Effector memory CD4-positive, alpha-beta T cell (primary cell): ENCODE measurements at regions not wholly inside any gene's neighbourhood (a gene's known extent, or its start where the extent isn't known, plus 50 kb on each side); places are given as distances from the start of the nearest gene placed in this dataset.

ENCODE experiments used
- DNase-seq, 3 donors: peaks; one replicate each; pipeline ENCODE4 v3.0.0-alpha.2; 2020
- H3K27ac ChIP-seq: 2 replicates; pipeline ENCODE4 v1.7.0; 2013; ENCODE audit warnings: mild to moderate bottlenecking, low read length, moderate library complexity; ENCODE audit not compliant: insufficient read depth, poor library complexity, severe bottlenecking
- H3K27me3 ChIP-seq: replicated peaks from 2 replicates; pipeline ENCODE4 v1.7.0; 2013; ENCODE audit warnings: mild to moderate bottlenecking, low read length; ENCODE audit not compliant: insufficient read depth, control insufficient read depth, poor library complexity, severe bottlenecking
- H3K36me3 ChIP-seq: 2 replicates; pipeline ENCODE4 v1.7.0; 2013; ENCODE audit warnings: mild to moderate bottlenecking, low read length, moderate library complexity; ENCODE audit not compliant: control insufficient read depth, insufficient read depth
- H3K4me1 ChIP-seq: 2 replicates; pipeline ENCODE4 v1.7.0; 2013; ENCODE audit warnings: low read length, mild to moderate bottlenecking; ENCODE audit not compliant: control insufficient read depth, insufficient read depth, poor library complexity, severe bottlenecking
- H3K4me3 ChIP-seq: 2 replicates; pipeline ENCODE4 v1.7.0; 2013; ENCODE audit warnings: low read length, low read depth, mild to moderate bottlenecking; ENCODE audit not compliant: insufficient read depth, poor library complexity, severe bottlenecking
- H3K9me3 ChIP-seq: 2 replicates; pipeline ENCODE4 v1.7.0; 2013; ENCODE audit warnings: mild to moderate bottlenecking, low read length, moderate library complexity; ENCODE audit not compliant: control insufficient read depth

DNA sequence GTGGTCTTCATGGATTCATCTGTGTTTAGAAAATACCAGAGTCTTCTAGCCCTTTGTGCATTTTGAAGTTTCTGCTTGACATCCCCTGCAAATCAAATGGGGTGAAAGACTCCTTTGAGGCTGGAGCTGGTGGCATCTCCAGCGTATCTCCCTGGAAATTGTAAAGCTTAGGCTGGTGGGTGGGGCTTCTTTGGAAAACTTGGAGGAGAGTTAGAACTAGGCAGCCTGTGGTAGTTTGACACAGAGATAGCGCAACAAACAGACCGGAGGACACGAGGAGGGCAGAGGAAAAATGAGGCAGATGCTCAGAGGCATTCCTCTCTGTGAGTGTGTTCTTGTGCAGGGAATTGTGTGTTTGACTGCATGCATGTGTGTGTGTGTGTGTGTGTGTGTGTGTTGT is 116.3 kb downstream of the IRX5 start:
- Histone ChIP-seq H3K27ac (no peak overlapping the region), H3K27me3 (no peaks in the 10 kb centered on the region), H3K36me3 (no peaks in the 10 kb centered on the region), H3K9me3 (no peaks in the 10 kb centered on the region), H3K4me1 (no peaks in the 10 kb centered on the region), H3K4me3 (no peak overlapping the region)
- DNase-seq: no peak

DNA sequence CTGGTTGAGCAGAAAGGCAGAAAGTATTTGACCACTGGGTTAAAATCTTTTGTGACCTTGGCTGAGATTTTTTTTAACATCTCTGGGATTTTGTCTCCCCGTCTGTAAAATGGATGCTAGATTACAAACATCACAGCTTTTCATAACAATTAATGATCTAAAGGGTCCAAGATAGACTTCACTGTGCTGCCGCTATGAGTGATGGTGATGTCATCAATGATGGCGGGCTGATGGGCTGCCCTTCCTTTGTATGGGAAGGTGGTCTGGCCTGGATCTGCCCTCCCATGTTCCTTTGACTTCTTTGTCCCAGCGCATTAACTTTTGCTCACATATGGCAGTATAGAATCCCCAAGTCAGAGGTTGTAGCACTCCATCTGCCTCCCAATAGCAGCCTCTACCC is 116.7 kb downstream of the IRX5 start:
- DNase-seq: no peak
- H3K9me3 ChIP-seq: no peaks in the 10 kb centered on the region

DNA sequence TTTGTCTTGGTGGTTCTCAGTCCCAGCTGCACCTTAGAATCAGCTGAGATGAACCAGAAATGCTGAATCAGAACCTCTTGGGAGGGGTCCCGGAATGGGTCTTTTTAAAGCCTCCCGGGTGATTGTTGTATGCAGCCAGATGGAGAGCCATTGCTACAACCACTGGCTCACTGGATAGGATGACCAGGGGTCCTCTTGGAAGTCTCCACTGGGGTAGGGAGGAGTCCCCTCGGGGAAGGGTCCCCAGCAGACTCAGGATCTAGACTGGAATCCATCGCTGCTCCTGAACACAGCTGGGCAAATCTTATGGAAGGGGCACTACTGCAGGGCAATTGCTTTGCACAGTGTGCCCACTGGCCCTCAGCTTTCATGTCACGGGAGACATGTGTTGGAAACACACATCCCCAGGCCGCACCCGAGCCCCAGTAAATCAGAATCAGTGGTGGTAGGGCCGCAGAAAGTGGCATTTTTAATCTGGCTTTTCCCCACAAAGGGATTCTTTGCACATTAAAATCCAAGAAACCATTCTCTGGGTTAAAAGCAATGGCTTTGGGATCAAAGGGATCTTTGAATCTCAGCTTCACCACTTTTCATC is 117.3 kb downstream of the IRX5 start:
- H3K9me3 ChIP-seq: no peaks in the 10 kb centered on the region
- H3K36me3 ChIP-seq: no peaks in the 10 kb centered on the region
- no peak overlapping the region for H3K27ac ChIP-seq
- H3K4me1 ChIP-seq: no peaks in the 10 kb centered on the region
- H3K4me3 ChIP-seq: no peak overlapping the region
- H3K27me3 ChIP-seq: no peaks in the 10 kb centered on the region
- no peak for DNase-seq

More for the DNA sequence above, 116.7 kb downstream of the IRX5 start:
- H3K27ac ChIP-seq: no peak overlapping the region
- H3K4me1 ChIP-seq: no peaks in the 10 kb centered on the region
- no peak overlapping the region for H3K4me3 ChIP-seq
- H3K36me3 ChIP-seq: no peaks in the 10 kb centered on the region
- H3K27me3 ChIP-seq: no peaks in the 10 kb centered on the region

GRCh38 chr16:55048745-55049144 is 118.1 kb downstream of the IRX5 start:
- DNase-seq: no peak
- Histone ChIP-seq H3K27ac (no peak overlapping the region), H3K4me1 (no peaks in the 10 kb centered on the region), H3K27me3 (no peaks in the 10 kb centered on the region), H3K9me3 (no peaks in the 10 kb centered on the region), H3K36me3 (no peaks in the 10 kb centered on the region), H3K4me3 (no peak overlapping the region)

DNA sequence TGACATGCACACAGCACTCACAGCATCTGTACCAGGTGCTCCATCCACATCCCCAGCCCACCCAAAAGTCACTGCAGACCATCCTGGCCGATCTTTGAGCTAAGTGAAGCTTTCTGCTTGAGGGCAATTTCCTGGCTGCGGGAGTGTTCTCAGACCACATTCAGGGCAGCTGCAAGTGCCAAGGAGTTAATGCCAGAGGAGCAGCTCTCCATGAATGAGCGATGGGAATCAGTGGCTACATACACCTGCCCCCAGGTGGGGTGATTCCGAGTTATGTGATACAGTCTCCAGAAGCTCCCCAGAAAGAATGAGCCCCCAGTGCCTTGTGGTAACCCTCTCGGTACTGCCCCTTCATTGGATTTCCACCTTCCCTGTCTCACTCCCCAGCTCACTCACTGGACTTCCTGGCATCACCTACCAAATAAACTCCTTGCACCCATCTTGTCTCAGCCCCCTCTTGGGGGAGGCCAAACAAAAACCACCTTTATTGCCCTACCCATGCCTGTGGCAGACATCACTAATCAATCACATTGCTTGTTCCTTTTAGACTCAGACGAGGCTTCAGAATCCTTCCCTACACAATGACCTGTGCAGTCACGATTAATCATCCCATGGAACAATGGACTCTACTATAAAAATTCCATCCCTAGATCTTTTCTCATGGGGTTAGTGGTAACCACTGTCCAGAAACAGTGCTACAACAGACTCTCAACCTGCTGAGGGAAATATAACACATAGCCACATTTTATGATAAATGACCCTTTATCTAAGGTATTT is 121.1 kb downstream of the IRX5 start:
- H3K4me3 ChIP-seq: no peak overlapping the region
- no peaks in the 10 kb centered on the region for H3K27me3 ChIP-seq
- H3K4me1 ChIP-seq: no peaks in the 10 kb centered on the region
- no peaks in the 10 kb centered on the region for H3K9me3 ChIP-seq
- no peak overlapping the region for H3K27ac ChIP-seq
- no peaks in the 10 kb centered on the region for H3K36me3 ChIP-seq
- no peak for DNase-seq

- Histone ChIP-seq H3K27me3 (no peaks in the 10 kb centered on the region), H3K36me3 (no peaks in the 10 kb centered on the region), H3K4me3 (no peak overlapping the region), H3K9me3 (no peaks in the 10 kb centered on the region), H3K27ac (no peak overlapping the region), H3K4me1 (no peaks in the 10 kb centered on the region)
- DNase-seq: no peak
Observed at GRCh38 chr16:55052348-55052734, 121.7 kb downstream of the IRX5 start.

- H3K27me3 ChIP-seq: no peaks in the 10 kb centered on the region
- no peaks in the 10 kb centered on the region for H3K36me3 ChIP-seq
- no peaks in the 10 kb centered on the region for H3K9me3 ChIP-seq
- DNase-seq: no peak
- H3K27ac ChIP-seq: no peak overlapping the region
- no peak overlapping the region for H3K4me3 ChIP-seq
- H3K4me1 ChIP-seq: no peaks in the 10 kb centered on the region
Observed at GRCh38 chr16:55052741-55053415, 122.2 kb downstream of the IRX5 start.

GRCh38 chr16:55055262-55055661 is 124.6 kb downstream of the IRX5 start:
- Histone ChIP-seq H3K27ac (no peak overlapping the region), H3K9me3 (no peaks in the 10 kb centered on the region), H3K27me3 (no peaks in the 10 kb centered on the region), H3K36me3 (no peaks in the 10 kb centered on the region), H3K4me1 (no peaks in the 10 kb centered on the region), H3K4me3 (no peak overlapping the region)
- no peak for DNase-seq

GRCh38 chr16:55056585-55057401 is 126.1 kb downstream of the IRX5 start:
- no peak overlapping the region for H3K27ac ChIP-seq
- no peak overlapping the region for H3K4me3 ChIP-seq
- DNase-seq: no peak

More at GRCh38 chr16:55056585-55057401, 126.1 kb downstream of the IRX5 start:
- Histone ChIP-seq H3K36me3 (no peaks in the 10 kb centered on the region), H3K4me1 (no peaks in the 10 kb centered on the region), H3K9me3 (no peaks in the 10 kb centered on the region), H3K27me3 (peaks cover 2% of the 10 kb centered on the region)
